ENCODE measurements at regions not wholly inside any gene's neighbourhood (a gene's known extent, or its start where the extent isn't known, plus 50 kb on each side); places are given as distances from the start of the nearest gene placed in this dataset.

- TF ChIP-seq, protein P1, sequence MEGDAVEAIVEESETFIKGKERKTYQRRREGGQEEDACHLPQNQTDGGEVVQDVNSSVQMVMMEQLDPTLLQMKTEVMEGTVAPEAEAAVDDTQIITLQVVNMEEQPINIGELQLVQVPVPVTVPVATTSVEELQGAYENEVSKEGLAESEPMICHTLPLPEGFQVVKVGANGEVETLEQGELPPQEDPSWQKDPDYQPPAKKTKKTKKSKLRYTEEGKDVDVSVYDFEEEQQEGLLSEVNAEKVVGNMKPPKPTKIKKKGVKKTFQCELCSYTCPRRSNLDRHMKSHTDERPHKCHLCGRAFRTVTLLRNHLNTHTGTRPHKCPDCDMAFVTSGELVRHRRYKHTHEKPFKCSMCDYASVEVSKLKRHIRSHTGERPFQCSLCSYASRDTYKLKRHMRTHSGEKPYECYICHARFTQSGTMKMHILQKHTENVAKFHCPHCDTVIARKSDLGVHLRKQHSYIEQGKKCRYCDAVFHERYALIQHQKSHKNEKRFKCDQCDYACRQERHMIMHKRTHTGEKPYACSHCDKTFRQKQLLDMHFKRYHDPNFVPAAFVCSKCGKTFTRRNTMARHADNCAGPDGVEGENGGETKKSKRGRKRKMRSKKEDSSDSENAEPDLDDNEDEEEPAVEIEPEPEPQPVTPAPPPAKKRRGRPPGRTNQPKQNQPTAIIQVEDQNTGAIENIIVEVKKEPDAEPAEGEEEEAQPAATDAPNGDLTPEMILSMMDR (conservative IDR thresholded peaks at IDR 0.05; ENCODE audit: low read depth, low read length): no peak
- no peak for TF ChIP-seq EZH2 (IDR thresholded peaks at IDR 0.05; ENCODE audit: borderline replicate concordance, low read depth, low read length, poor library complexity, severe bottlenecking)
- H3K9me3 ChIP-seq (ENCODE audit: low read depth, low read length, poor library complexity, severe bottlenecking): no peaks in the 10 kb centered on the region
- no TSS peak for BruUV-seq (replicated peaks)
- no peaks in the 10 kb centered on the region for H3K36me3 ChIP-seq (ENCODE audit: insufficient read depth, low read length, poor library complexity, severe bottlenecking)
- no peak overlapping the region for H3K27ac ChIP-seq (ENCODE audit: low read depth, low read length, poor library complexity, severe bottlenecking)
- no peaks in the 10 kb centered on the region for H3K27me3 ChIP-seq (replicated peaks; ENCODE audit: insufficient read depth, low read depth, low read length, poor library complexity)
- H3K4me1 ChIP-seq (ENCODE audit: insufficient read depth, low read length, poor library complexity, severe bottlenecking): no peaks in the 10 kb centered on the region
- DNase-seq (ENCODE audit: low spot score): no peak
- intact Hi-C loops (cut with micrococcal nuclease; ENCODE audit: unreplicated experiment): no loop called here
- CTCF ChIA-PET: no interaction called here
- H3K4me3 ChIP-seq (ENCODE audit: low read depth, low read length, poor library complexity, severe bottlenecking): no peak overlapping the region
- POLR2A ChIA-PET (ENCODE audit: low non-redundant PET): no interaction called here
These were observed 385.0 kb upstream of the SLC35B3 start for GRCh38 chr6:8820313-8820712.

DNA sequence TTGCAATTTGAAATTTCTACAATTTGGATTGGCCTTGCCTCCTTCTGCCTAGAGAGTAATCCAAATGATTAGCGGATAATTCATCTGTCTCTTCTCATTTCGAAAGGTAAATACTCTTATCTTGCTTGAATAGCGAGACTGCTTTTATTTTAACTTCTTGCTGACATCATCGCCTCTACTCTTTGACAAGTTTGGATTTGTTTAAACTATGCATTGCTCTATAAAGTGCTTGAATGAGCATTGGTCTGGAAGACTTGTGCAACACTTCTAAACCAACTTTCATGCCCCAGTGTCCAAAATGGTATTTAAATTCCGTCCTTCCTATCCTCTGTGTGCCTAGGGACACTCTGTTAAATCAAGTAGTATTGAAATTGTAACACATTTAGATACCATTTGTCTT, 384.1 kb upstream of the SLC35B3 start:
- DNase-seq (ENCODE audit: low spot score): no peak
- H3K4me3 ChIP-seq (ENCODE audit: low read depth, low read length, poor library complexity, severe bottlenecking): no peak overlapping the region
- H3K36me3 ChIP-seq (ENCODE audit: insufficient read depth, low read length, poor library complexity, severe bottlenecking): no peaks in the 10 kb centered on the region
- intact Hi-C loops (cut with micrococcal nuclease; ENCODE audit: unreplicated experiment): no loop called here
- no TSS peak for BruUV-seq (replicated peaks)
- no peak for TF ChIP-seq EZH2 (IDR thresholded peaks at IDR 0.05; ENCODE audit: borderline replicate concordance, low read depth, low read length, poor library complexity, severe bottlenecking)
- H3K9me3 ChIP-seq (ENCODE audit: low read depth, low read length, poor library complexity, severe bottlenecking): no peaks in the 10 kb centered on the region
- no peaks in the 10 kb centered on the region for H3K4me1 ChIP-seq (ENCODE audit: insufficient read depth, low read length, poor library complexity, severe bottlenecking)
- no peak overlapping the region for H3K27ac ChIP-seq (ENCODE audit: low read depth, low read length, poor library complexity, severe bottlenecking)
- ChIA-PET POLR2A (ENCODE audit: low non-redundant PET) (no interaction called here), CTCF (no interaction called here)
- H3K27me3 ChIP-seq (replicated peaks; ENCODE audit: insufficient read depth, low read depth, low read length, poor library complexity): no peaks in the 10 kb centered on the region

- POLR2A ChIA-PET (ENCODE audit: low non-redundant PET): no interaction called here
- TF ChIP-seq, protein P1 (conservative IDR thresholded peaks at IDR 0.05; ENCODE audit: low read depth, low read length): no peak
- TF ChIP-seq EZH2 (IDR thresholded peaks at IDR 0.05; ENCODE audit: borderline replicate concordance, low read depth, low read length, poor library complexity, severe bottlenecking): no peak
These were observed 379.2 kb upstream of the SLC35B3 start for GRCh38 chr6:8814440-8815000.

GRCh38 chr6:8810325-8810724, 375.0 kb upstream of the SLC35B3 start:
- no TSS peak for BruUV-seq (replicated peaks)
- no peak for DNase-seq (ENCODE audit: low spot score)
- H3K9me3 ChIP-seq (ENCODE audit: low read depth, low read length, poor library complexity, severe bottlenecking): no peaks in the 10 kb centered on the region
- intact Hi-C loops (cut with micrococcal nuclease; ENCODE audit: unreplicated experiment): no loop called here
- H3K36me3 ChIP-seq (ENCODE audit: insufficient read depth, low read length, poor library complexity, severe bottlenecking): no peaks in the 10 kb centered on the region
- H3K27me3 ChIP-seq (replicated peaks; ENCODE audit: insufficient read depth, low read depth, low read length, poor library complexity): no peaks in the 10 kb centered on the region
- no peak overlapping the region for H3K27ac ChIP-seq (ENCODE audit: low read depth, low read length, poor library complexity, severe bottlenecking)
- POLR2A ChIA-PET (ENCODE audit: low non-redundant PET): no interaction called here
- CTCF ChIA-PET: no interaction called here
- H3K4me3 ChIP-seq (ENCODE audit: low read depth, low read length, poor library complexity, severe bottlenecking): no peak overlapping the region
- H3K4me1 ChIP-seq (ENCODE audit: insufficient read depth, low read length, poor library complexity, severe bottlenecking): no peaks in the 10 kb centered on the region
- TF ChIP-seq, protein P1 (conservative IDR thresholded peaks at IDR 0.05; ENCODE audit: low read depth, low read length): no peak
- no peak for TF ChIP-seq EZH2 (IDR thresholded peaks at IDR 0.05; ENCODE audit: borderline replicate concordance, low read depth, low read length, poor library complexity, severe bottlenecking)

More at GRCh38 chr6:8814440-8815000, 379.2 kb upstream of the SLC35B3 start:
- H3K27ac ChIP-seq (ENCODE audit: low read depth, low read length, poor library complexity, severe bottlenecking): no peak overlapping the region
- H3K27me3 ChIP-seq (replicated peaks; ENCODE audit: insufficient read depth, low read depth, low read length, poor library complexity): no peaks in the 10 kb centered on the region
- BruUV-seq (replicated peaks): no TSS peak
- no peak overlapping the region for H3K4me3 ChIP-seq (ENCODE audit: low read depth, low read length, poor library complexity, severe bottlenecking)
- no peaks in the 10 kb centered on the region for H3K4me1 ChIP-seq (ENCODE audit: insufficient read depth, low read length, poor library complexity, severe bottlenecking)
- CTCF ChIA-PET: interaction anchor here (0.7 kb wide), 1 partner anchor 11 kb away, joined by 3 read pairs; no protein-coding TSS in a partner anchor
- intact Hi-C loops (cut with micrococcal nuclease; ENCODE audit: unreplicated experiment): no loop called here
- H3K36me3 ChIP-seq (ENCODE audit: insufficient read depth, low read length, poor library complexity, severe bottlenecking): no peaks in the 10 kb centered on the region
- no peak for DNase-seq (ENCODE audit: low spot score)
- H3K9me3 ChIP-seq (ENCODE audit: low read depth, low read length, poor library complexity, severe bottlenecking): no peaks in the 10 kb centered on the region

Data from A673 (cell line).